ENCODE measurements at regions not wholly inside any gene's neighbourhood (a gene's known extent, or its start where the extent isn't known, plus 50 kb on each side); places are given as distances from the start of the nearest gene placed in this dataset.

DNA sequence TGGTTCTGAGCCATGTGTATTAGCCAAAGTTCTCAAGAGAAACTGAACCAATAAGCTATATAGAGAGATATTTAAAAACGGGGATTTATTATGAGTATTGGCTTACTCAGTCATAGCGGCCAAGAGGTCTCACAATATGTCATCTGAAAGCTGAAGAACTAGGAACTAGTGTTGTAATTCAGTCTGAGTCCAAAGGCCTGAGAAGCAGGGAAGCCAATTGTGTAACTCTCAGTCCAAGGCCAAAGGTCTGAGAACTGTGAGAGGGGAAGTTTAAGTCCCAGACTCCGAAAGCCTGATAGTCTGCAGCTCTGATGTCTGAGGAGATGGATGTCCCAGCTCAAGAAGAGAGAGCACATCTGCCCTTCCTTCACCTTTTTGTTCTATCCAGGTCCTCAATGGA is 344.8 kb upstream of the USP15 start:
- TF ChIP-seq POLR2AphosphoS5 (IDR thresholded peaks at IDR 0.05) (no peak), EZH2 (IDR thresholded peaks at IDR 0.05; ENCODE audit: borderline replicate concordance, insufficient read depth, low read length, poor library complexity, severe bottlenecking) (no peak), TAF1 (IDR thresholded peaks at IDR 0.05; ENCODE audit: low read depth) (no peak)
- TF ChIP-seq, protein P1, sequence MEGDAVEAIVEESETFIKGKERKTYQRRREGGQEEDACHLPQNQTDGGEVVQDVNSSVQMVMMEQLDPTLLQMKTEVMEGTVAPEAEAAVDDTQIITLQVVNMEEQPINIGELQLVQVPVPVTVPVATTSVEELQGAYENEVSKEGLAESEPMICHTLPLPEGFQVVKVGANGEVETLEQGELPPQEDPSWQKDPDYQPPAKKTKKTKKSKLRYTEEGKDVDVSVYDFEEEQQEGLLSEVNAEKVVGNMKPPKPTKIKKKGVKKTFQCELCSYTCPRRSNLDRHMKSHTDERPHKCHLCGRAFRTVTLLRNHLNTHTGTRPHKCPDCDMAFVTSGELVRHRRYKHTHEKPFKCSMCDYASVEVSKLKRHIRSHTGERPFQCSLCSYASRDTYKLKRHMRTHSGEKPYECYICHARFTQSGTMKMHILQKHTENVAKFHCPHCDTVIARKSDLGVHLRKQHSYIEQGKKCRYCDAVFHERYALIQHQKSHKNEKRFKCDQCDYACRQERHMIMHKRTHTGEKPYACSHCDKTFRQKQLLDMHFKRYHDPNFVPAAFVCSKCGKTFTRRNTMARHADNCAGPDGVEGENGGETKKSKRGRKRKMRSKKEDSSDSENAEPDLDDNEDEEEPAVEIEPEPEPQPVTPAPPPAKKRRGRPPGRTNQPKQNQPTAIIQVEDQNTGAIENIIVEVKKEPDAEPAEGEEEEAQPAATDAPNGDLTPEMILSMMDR (IDR thresholded peaks at IDR 0.05; ENCODE audit: poor library complexity, severe bottlenecking), result no peak
- TF ChIP-seq, protein P2, sequence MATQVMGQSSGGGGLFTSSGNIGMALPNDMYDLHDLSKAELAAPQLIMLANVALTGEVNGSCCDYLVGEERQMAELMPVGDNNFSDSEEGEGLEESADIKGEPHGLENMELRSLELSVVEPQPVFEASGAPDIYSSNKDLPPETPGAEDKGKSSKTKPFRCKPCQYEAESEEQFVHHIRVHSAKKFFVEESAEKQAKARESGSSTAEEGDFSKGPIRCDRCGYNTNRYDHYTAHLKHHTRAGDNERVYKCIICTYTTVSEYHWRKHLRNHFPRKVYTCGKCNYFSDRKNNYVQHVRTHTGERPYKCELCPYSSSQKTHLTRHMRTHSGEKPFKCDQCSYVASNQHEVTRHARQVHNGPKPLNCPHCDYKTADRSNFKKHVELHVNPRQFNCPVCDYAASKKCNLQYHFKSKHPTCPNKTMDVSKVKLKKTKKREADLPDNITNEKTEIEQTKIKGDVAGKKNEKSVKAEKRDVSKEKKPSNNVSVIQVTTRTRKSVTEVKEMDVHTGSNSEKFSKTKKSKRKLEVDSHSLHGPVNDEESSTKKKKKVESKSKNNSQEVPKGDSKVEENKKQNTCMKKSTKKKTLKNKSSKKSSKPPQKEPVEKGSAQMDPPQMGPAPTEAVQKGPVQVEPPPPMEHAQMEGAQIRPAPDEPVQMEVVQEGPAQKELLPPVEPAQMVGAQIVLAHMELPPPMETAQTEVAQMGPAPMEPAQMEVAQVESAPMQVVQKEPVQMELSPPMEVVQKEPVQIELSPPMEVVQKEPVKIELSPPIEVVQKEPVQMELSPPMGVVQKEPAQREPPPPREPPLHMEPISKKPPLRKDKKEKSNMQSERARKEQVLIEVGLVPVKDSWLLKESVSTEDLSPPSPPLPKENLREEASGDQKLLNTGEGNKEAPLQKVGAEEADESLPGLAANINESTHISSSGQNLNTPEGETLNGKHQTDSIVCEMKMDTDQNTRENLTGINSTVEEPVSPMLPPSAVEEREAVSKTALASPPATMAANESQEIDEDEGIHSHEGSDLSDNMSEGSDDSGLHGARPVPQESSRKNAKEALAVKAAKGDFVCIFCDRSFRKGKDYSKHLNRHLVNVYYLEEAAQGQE (IDR thresholded peaks at IDR 0.05; ENCODE audit: borderline replicate concordance), result no peak

All from neural cell (in vitro differentiated cells).